ENCODE measurements at regions not wholly inside any gene's neighbourhood (a gene's known extent, or its start where the extent isn't known, plus 50 kb on each side); places are given as distances from the start of the nearest gene placed in this dataset.

DNA sequence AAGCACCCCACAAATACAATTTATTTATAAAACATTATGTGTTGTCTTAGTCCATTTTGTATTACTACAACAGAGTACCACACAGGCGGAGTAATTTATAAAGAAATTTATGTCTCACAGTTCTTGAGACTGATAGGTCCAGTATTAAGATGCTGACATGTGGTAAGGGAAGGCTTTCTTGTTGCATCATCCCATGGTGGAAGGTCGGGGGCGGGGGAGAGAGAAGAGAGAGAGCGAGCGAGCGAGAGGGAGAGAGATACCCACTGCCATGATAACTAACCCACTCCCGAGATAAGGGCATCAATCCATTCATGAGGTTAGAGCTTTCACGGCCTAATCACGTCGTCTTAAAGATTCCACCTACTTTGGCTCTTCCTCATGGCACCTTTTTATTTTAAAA lies 117.8 kb downstream of the KCNJ12 start:
- TF ChIP-seq, protein P1, sequence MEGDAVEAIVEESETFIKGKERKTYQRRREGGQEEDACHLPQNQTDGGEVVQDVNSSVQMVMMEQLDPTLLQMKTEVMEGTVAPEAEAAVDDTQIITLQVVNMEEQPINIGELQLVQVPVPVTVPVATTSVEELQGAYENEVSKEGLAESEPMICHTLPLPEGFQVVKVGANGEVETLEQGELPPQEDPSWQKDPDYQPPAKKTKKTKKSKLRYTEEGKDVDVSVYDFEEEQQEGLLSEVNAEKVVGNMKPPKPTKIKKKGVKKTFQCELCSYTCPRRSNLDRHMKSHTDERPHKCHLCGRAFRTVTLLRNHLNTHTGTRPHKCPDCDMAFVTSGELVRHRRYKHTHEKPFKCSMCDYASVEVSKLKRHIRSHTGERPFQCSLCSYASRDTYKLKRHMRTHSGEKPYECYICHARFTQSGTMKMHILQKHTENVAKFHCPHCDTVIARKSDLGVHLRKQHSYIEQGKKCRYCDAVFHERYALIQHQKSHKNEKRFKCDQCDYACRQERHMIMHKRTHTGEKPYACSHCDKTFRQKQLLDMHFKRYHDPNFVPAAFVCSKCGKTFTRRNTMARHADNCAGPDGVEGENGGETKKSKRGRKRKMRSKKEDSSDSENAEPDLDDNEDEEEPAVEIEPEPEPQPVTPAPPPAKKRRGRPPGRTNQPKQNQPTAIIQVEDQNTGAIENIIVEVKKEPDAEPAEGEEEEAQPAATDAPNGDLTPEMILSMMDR (IDR thresholded peaks at IDR 0.05; ENCODE audit: borderline replicate concordance, extremely low read depth, low read length, poor library complexity, severe bottlenecking): no peak
- TF ChIP-seq EZH2 (IDR thresholded peaks at IDR 0.05; ENCODE audit: borderline replicate concordance, low read depth, low read length, severe bottlenecking): no peak
